Psoas muscle (tissue), 7 donors: ENCODE measurements at regions not wholly inside any gene's neighbourhood (a gene's known extent, or its start where the extent isn't known, plus 50 kb on each side); places are given as distances from the start of the nearest gene placed in this dataset.

ENCODE experiments used
- ATAC-seq, 4 donors: fragments of 200-7000 bp; cut with Tn5 transposase; one replicate each; pipeline ENCODE4 v1.9.1; 2020; ENCODE audit warnings: moderate library complexity in 3 of 4, mild to moderate bottlenecking in 2 of 4
- DNase-seq, 2 donors: peaks; one replicate each; pipeline ENCODE4 v3.0.0-alpha.2; 2020
- H3K27ac ChIP-seq: fragments of 200-600 bp; one replicate; pipeline ENCODE4 v1.8.0; 2022
- H3K27me3 ChIP-seq, 3 donors: fragments of 200-600 bp in 1 of 3; one replicate each; pipeline versions ENCODE4 v1.6.1 to v1.8.0; 2013 to 2022; ENCODE audit warnings: low read length in 2 of 3, mild to moderate bottlenecking in 2 of 3, moderate library complexity in 1 of 3; ENCODE audit not compliant: insufficient read depth in 3 of 3
- H3K36me3 ChIP-seq, 2 donors: fragments of 200-600 bp in 1 of 2; one replicate each; pipeline versions ENCODE4 v1.6.1 to v1.8.0; 2013 to 2022; ENCODE audit warnings: low read depth in 1 of 2, mild to moderate bottlenecking in 1 of 2, moderate library complexity in 1 of 2; ENCODE audit not compliant: insufficient read depth in 1 of 2
- H3K4me1 ChIP-seq: fragments of 200-600 bp; one replicate; pipeline ENCODE4 v1.8.0; 2022
- H3K4me3 ChIP-seq: fragments of 200-600 bp; one replicate; pipeline ENCODE4 v1.8.0; 2022; ENCODE audit warnings: mild to moderate bottlenecking
- H3K9me3 ChIP-seq: fragments of 200-600 bp; one replicate; pipeline ENCODE4 v1.8.0; 2022
- CTCF ChIP-seq: fragments of 200-600 bp; IDR thresholded peaks from one replicate; pipeline ENCODE4 v1.8.0; 2022; ENCODE audit warnings: antibody characterized with exemption
- WGBS, 3 donors: extraction: QIAGEN DNeasy Blood & Tissue Kit; methylation state at CpG; one replicate each; pipeline versions ENCODE4 v1.1.6 to v1.1.7; 2013; 5-methylcytosine and 5-hydroxymethylcytosine counted together
- intact Hi-C, 2 donors: fragments of 100-400 bp; cut with DNase I; formaldehyde crosslinking; loops; one replicate each; pipeline versions ENCODE4 v1.11.0 to v1.14.2; 2022
- donor health status: healthy with polysubstance abuse.
- donor health status: DM: no; HTN: no; CAD: no; lungs with moderate emphysema.
- donor health status: Bipolar disorder and iron deficiency.
- donor health status: healthy.
- donor health status: DM: yes; HTN: yes; CAD: no.
- donor health status: DM: no; HTN: no; CAD: no.
- donor health status: DM: yes; HTN: yes; CAD: no.

GRCh38 chr14:55807053-55807880 is 227.3 kb downstream of the KTN1 start:
- 21 to 27% (median 21%) methylated on average over 17 of the region's 17 CpGs for WGBS, 3 donors
- no peak overlapping the region for H3K27ac ChIP-seq
- no peak for TF ChIP-seq CTCF
- DNase-seq: peak; percentile 72 to 77
- intact Hi-C loops: no loop called here
- no peaks in the 10 kb centered on the region for H3K36me3 ChIP-seq
- H3K27me3 ChIP-seq: no peaks in the 10 kb centered on the region
- no peak overlapping the region for H3K4me3 ChIP-seq
- ATAC-seq: peak; percentile 46 to 75 (median 71)
- no peaks in the 10 kb centered on the region for H3K4me1 ChIP-seq
- H3K9me3 ChIP-seq: no peaks in the 10 kb centered on the region

- H3K4me1 ChIP-seq: no peaks in the 10 kb centered on the region
- no peak overlapping the region for H3K27ac ChIP-seq
- WGBS, 3 donors: 64 to 91% (median 80%) methylated on average over 2 of the region's 2 CpGs
- H3K36me3 ChIP-seq: no peaks in the 10 kb centered on the region
- ATAC-seq (no peak), DNase-seq (no peak)
- H3K9me3 ChIP-seq: no peaks in the 10 kb centered on the region
- intact Hi-C loops: no loop called here
- H3K27me3 ChIP-seq: no peaks in the 10 kb centered on the region
- no peak for TF ChIP-seq CTCF
- H3K4me3 ChIP-seq: no peak overlapping the region
These were observed 227.9 kb downstream of the KTN1 start for GRCh38 chr14:55807881-55808379.

GRCh38 chr14:55813630-55814029 is 233.6 kb downstream of the KTN1 start:
- no peak overlapping the region for H3K27ac ChIP-seq

GRCh38 chr14:55814064-55814463 is 234.1 kb downstream of the KTN1 start:
- DNase-seq (no peak), ATAC-seq (no peak)
- Histone ChIP-seq H3K4me1 (no peaks in the 10 kb centered on the region), H3K27ac (no peak overlapping the region), H3K4me3 (no peak overlapping the region), H3K27me3 (no peaks in the 10 kb centered on the region), H3K9me3 (no peaks in the 10 kb centered on the region), H3K36me3 (no peaks in the 10 kb centered on the region)
- intact Hi-C loops: no loop called here
- WGBS, 3 donors: 76 to 89% (median 82%) methylated on average over 1 of the region's 1 CpG
- no peak for TF ChIP-seq CTCF

More at GRCh38 chr14:55813630-55814029, 233.6 kb downstream of the KTN1 start:
- intact Hi-C loops: no loop called here
- DNase-seq (no peak), ATAC-seq (no peak)
- Histone ChIP-seq H3K9me3 (no peaks in the 10 kb centered on the region), H3K36me3 (no peaks in the 10 kb centered on the region), H3K4me3 (no peak overlapping the region), H3K4me1 (no peaks in the 10 kb centered on the region), H3K27me3 (no peaks in the 10 kb centered on the region)
- no peak for TF ChIP-seq CTCF
- WGBS, 3 donors: 55 to 77% (median 61%) methylated on average over 2 of the region's 2 CpGs
